ENCODE measurements at regions not wholly inside any gene's neighbourhood (a gene's known extent, or its start where the extent isn't known, plus 50 kb on each side); places are given as distances from the start of the nearest gene placed in this dataset.

- TF ChIP-seq CTCF (IDR thresholded peaks at IDR 0.05) = no peak
- TF ChIP-seq POLR2A (IDR thresholded peaks at IDR 0.05) = no peak
- no peak for TF ChIP-seq EP300 (IDR thresholded peaks at IDR 0.05)
- no peak for TF ChIP-seq POLR2AphosphoS5 (IDR thresholded peaks at IDR 0.05)
Observed at GRCh38 chr4:123343400-123344041, 53.1 kb upstream of the SPRY1 start.
